H9 (cell line): ENCODE measurements at regions not wholly inside any gene's neighbourhood (a gene's known extent, or its start where the extent isn't known, plus 50 kb on each side); places are given as distances from the start of the nearest gene placed in this dataset.
"Not testable (repeated sequence)": the region's sequence is repeated elsewhere in the genome, so short reads cannot be mapped to it uniquely, and the experiment has no call there.

ENCODE experiments used
- DNase-seq: peaks from one replicate; pipeline ENCODE4 v3.0.0-alpha.2; 2017
- H2AFZ ChIP-seq: one replicate; pipeline ENCODE4 v1.6.1; 2013; ENCODE audit warnings: mild to moderate bottlenecking, low read length, control low read depth, moderate library complexity
- H2AK5ac ChIP-seq: 2 replicates; pipeline ENCODE4 v1.6.1; 2013; ENCODE audit warnings: low read length, control low read depth, mixed read lengths; ENCODE audit not compliant: insufficient read length
- H2BK120ac ChIP-seq: one replicate; pipeline ENCODE4 v1.6.1; 2013; ENCODE audit warnings: low read depth, mild to moderate bottlenecking, low read length, control low read depth, inconsistent platforms; ENCODE audit not compliant: poor library complexity, severe bottlenecking
- H2BK12ac ChIP-seq: 2 replicates; pipeline ENCODE4 v1.6.1; 2013; ENCODE audit warnings: low read length, control low read depth, mixed read lengths, low read depth; ENCODE audit not compliant: insufficient read length
- H2BK15ac ChIP-seq: 2 replicates; pipeline ENCODE4 v1.6.1; 2013; ENCODE audit warnings: low read depth, low read length, control low read depth
- H2BK20ac ChIP-seq: one replicate; pipeline ENCODE4 v1.6.1; 2013; ENCODE audit warnings: low read depth, mild to moderate bottlenecking, low read length, control low read depth, inconsistent platforms; ENCODE audit not compliant: poor library complexity, severe bottlenecking
- H2BK5ac ChIP-seq: 2 replicates; pipeline ENCODE4 v1.6.1; 2013; ENCODE audit warnings: low read length, control low read depth, mixed read lengths; ENCODE audit not compliant: insufficient read length
- H3K14ac ChIP-seq: 2 replicates; pipeline ENCODE4 v1.6.1; 2013; ENCODE audit warnings: low read length, control low read depth; ENCODE audit not compliant: insufficient read depth
- H3K18ac ChIP-seq: 2 replicates; pipeline ENCODE4 v1.6.1; 2013; ENCODE audit warnings: low read depth, mild to moderate bottlenecking, mixed read lengths, low read length, control low read depth; ENCODE audit not compliant: insufficient read length
- H3K23ac ChIP-seq: 2 replicates; pipeline ENCODE4 v1.6.1; 2013; ENCODE audit warnings: low read length, control low read depth, mixed read lengths, low read depth; ENCODE audit not compliant: insufficient read length
- H3K23me2 ChIP-seq: 2 replicates; pipeline ENCODE4 v1.6.1; 2013; ENCODE audit warnings: low read depth, mild to moderate bottlenecking, mixed read lengths, low read length, control low read depth; ENCODE audit not compliant: insufficient read length, poor library complexity, severe bottlenecking
- H3K27ac ChIP-seq: 2 replicates; pipeline ENCODE4 v1.5.1; 2013; ENCODE audit warnings: low read length, control low read depth, mixed read lengths, low read depth; ENCODE audit not compliant: insufficient read length
- H3K27me3 ChIP-seq: 2 replicates; pipeline ENCODE4 v1.6.1; 2013; ENCODE audit warnings: low read length, control low read depth, inconsistent platforms; ENCODE audit not compliant: insufficient read depth
- H3K4ac ChIP-seq: 2 replicates; pipeline ENCODE4 v1.6.1; 2013; ENCODE audit warnings: low read depth, mild to moderate bottlenecking, control low read depth, inconsistent platforms, low read length, moderate library complexity
- H3K4me1 ChIP-seq: 2 replicates; pipeline ENCODE4 v1.6.1; 2013; ENCODE audit warnings: low read length, control low read depth, inconsistent platforms; ENCODE audit not compliant: insufficient read depth
- H3K4me2 ChIP-seq: 2 replicates; pipeline ENCODE4 v1.6.1; 2013; ENCODE audit warnings: low read length, control low read depth, mixed read lengths; ENCODE audit not compliant: insufficient read length, insufficient read depth
- H3K56ac ChIP-seq: 2 replicates; pipeline ENCODE4 v1.6.1; 2013; ENCODE audit warnings: low read depth, mild to moderate bottlenecking, mixed read lengths, low read length, control low read depth; ENCODE audit not compliant: insufficient read length
- H3K79me1 ChIP-seq: 2 replicates; pipeline ENCODE4 v1.6.1; 2013; ENCODE audit warnings: low read depth, mild to moderate bottlenecking, moderate library complexity, low read length, control low read depth, inconsistent platforms; ENCODE audit not compliant: insufficient read depth, poor library complexity, severe bottlenecking
- H3K79me2 ChIP-seq: 2 replicates; pipeline ENCODE4 v1.6.1; 2013; ENCODE audit warnings: low read length, control low read depth, inconsistent platforms; ENCODE audit not compliant: insufficient read depth
- H3K9ac ChIP-seq: 2 replicates; pipeline ENCODE4 v1.6.1; 2013; ENCODE audit warnings: low read length, control low read depth, mixed read lengths; ENCODE audit not compliant: insufficient read length; ENCODE audit errors: extremely low read depth
- H3K9me3 ChIP-seq: one replicate; pipeline ENCODE4 v1.6.1; 2013; ENCODE audit warnings: low read depth, low read length, inconsistent platforms; ENCODE audit not compliant: control insufficient read depth
- H3T11ph ChIP-seq: one replicate; pipeline ENCODE4 v1.6.1; 2013; ENCODE audit warnings: mild to moderate bottlenecking, low read length, control low read depth, inconsistent platforms
- H4K20me1 ChIP-seq: one replicate; pipeline ENCODE4 v1.6.1; 2013; ENCODE audit not compliant: control insufficient read depth, insufficient read length, insufficient read depth
- H4K5ac ChIP-seq: 2 replicates; pipeline ENCODE4 v1.6.1; 2013; ENCODE audit warnings: low read depth, mild to moderate bottlenecking, mixed read lengths, low read length, control low read depth; ENCODE audit not compliant: insufficient read length
- H4K8ac ChIP-seq: replicated peaks from 2 replicates; pipeline ENCODE4 v1.6.1; 2013; ENCODE audit warnings: low read length, control low read depth, mixed read lengths, low read depth; ENCODE audit not compliant: insufficient read length
- H4K91ac ChIP-seq: 2 replicates; pipeline ENCODE4 v1.6.1; 2013; ENCODE audit warnings: low read depth, mild to moderate bottlenecking, moderate library complexity, mixed read lengths, low read length, control low read depth; ENCODE audit not compliant: insufficient read length
- H3K27ac Mint-ChIP-seq, 3 experiments: 2 replicates in 2 of 3; 3 replicates in 1 of 3; pipeline ENCODE4 v1.8.0; 2020 to 2021; ENCODE audit warnings: mixed read lengths in 3 of 3, mild to moderate bottlenecking in 1 of 3, moderate library complexity in 1 of 3
- H3K27me3 Mint-ChIP-seq: 2 replicates; pipeline ENCODE4 v1.8.0; 2021; ENCODE audit warnings: low read depth, mild to moderate bottlenecking, moderate library complexity, mixed read lengths
- H3K36me3 Mint-ChIP-seq, 3 experiments: 2 replicates in 2 of 3; 3 replicates in 1 of 3; pipeline ENCODE4 v1.8.0; 2020 to 2021; ENCODE audit warnings: low read depth in 3 of 3, mixed read lengths in 3 of 3; ENCODE audit not compliant: insufficient read depth in 1 of 3
- H3K4me1 Mint-ChIP-seq, 2 experiments: 2 replicates each; pipeline ENCODE4 v1.8.0; 2020; ENCODE audit warnings: mixed read lengths in 2 of 2
- H3K4me3 Mint-ChIP-seq, 2 experiments: 2 replicates in 1 of 2; 3 replicates in 1 of 2; pipeline ENCODE4 v1.8.0; 2020 to 2021; ENCODE audit warnings: mild to moderate bottlenecking in 2 of 2, mixed read lengths in 2 of 2, moderate library complexity in 1 of 2
- H3K9me3 Mint-ChIP-seq, 2 experiments: 2 replicates in 1 of 2; 3 replicates in 1 of 2; pipeline ENCODE4 v1.8.0; 2020; ENCODE audit warnings: mild to moderate bottlenecking in 2 of 2, mixed read lengths in 2 of 2, moderate library complexity in 1 of 2
- WGBS: extraction: QIAGEN DNeasy Blood & Tissue Kit; methylation state at CpG from one replicate; pipeline ENCODE4 v1.1.7; 2013; ENCODE audit warnings: missing lambda C conversion rate, low lambda C conversion rate, mixed read lengths; ENCODE audit not compliant: insufficient read length; ENCODE audit errors: extremely low coverage; 5-methylcytosine and 5-hydroxymethylcytosine counted together

DNA sequence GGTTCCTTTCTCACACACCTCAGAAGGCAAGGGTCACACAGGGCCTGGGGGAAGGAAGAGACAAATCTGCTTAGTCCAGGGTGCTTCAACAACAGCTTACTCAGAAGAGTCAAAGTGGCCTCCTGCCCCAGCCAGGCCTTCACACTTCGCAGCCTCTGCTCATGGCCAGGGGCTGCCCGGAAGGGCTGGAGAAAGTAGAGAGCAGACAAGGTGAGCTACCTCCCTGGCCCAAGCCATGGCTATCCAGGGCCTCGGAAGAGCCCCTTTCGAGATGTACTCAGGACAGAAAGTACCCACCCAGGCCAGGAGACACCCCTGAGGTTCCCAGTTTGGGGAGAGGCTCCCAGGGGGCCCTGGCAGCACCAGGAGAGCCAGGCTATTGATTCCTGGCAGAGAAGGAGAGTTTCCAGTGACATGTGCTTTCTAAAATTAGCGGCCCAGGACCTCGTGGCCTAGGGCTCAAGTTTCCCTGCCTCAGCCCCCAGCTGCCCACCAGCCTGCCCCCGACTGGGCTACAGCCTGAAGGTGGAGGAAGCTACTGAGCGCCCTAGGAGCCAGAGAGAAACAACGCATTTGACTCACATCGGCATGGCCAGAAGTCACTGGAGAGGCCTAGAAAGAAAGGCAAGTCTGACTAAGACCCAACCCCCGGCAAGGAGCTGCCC lies 533.2 kb downstream of the TP53TG3F start:
- H4K20me1 ChIP-seq, H2BK15ac ChIP-seq, H3K79me1 ChIP-seq, H3K18ac ChIP-seq, H3K14ac ChIP-seq, H3K27ac Mint-ChIP-seq, H3T11ph ChIP-seq, H2BK5ac ChIP-seq, H3K9ac ChIP-seq, H3K56ac ChIP-seq, H3K27me3 Mint-ChIP-seq, H3K27ac ChIP-seq, H4K5ac ChIP-seq, H3K23ac ChIP-seq, H3K4me1 Mint-ChIP-seq, H2AK5ac ChIP-seq, H4K8ac ChIP-seq, H3K4me1 ChIP-seq, DNase-seq, H3K4me2 ChIP-seq, H2BK120ac ChIP-seq, H4K91ac ChIP-seq, H3K4me3 Mint-ChIP-seq, H2AFZ ChIP-seq, H3K79me2 ChIP-seq, H3K27me3 ChIP-seq, H2BK12ac ChIP-seq, H3K36me3 Mint-ChIP-seq, H2BK20ac ChIP-seq, H3K9me3 ChIP-seq, H3K23me2 ChIP-seq, H3K4ac ChIP-seq: not testable (repeated sequence)
- no CpG with 5 or more reads among the region's 11 CpGs for WGBS
- peaks cover 32 to 37% of the 10 kb centered on the region in 2 experiments for H3K9me3 Mint-ChIP-seq

DNA sequence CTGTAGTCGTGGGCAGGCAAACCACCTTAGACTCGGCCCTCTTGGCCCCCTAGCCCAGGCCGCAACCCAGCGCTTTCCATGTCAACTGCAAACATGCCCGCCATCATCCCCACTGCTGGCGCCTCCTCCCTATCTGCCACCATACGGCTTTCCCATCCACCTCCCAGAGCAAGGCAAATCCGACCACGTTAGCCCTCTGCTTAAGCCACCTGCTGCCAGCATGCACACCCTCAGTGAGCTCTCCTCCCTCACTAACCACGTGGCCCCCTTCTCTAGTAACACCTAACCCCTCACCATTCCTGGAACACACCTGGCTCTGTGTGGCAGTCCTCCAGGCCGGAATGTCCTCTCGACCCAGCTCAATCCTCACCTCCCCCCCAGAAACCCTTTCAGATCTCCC lies 534.8 kb downstream of the TP53TG3F start:
- not testable (repeated sequence) for H4K5ac ChIP-seq, H3K4me3 Mint-ChIP-seq, H3K23ac ChIP-seq, H3K36me3 Mint-ChIP-seq, H2BK12ac ChIP-seq, H3K27me3 ChIP-seq, H3K27me3 Mint-ChIP-seq, H2AK5ac ChIP-seq, H3K4me1 Mint-ChIP-seq, H2AFZ ChIP-seq, H3K4ac ChIP-seq, H2BK5ac ChIP-seq, H2BK120ac ChIP-seq, H3K14ac ChIP-seq, H3K79me1 ChIP-seq, H3K56ac ChIP-seq, H3K23me2 ChIP-seq, H3K18ac ChIP-seq, H2BK15ac ChIP-seq, H3K4me2 ChIP-seq, H4K20me1 ChIP-seq, H3K9me3 ChIP-seq, H3K27ac ChIP-seq, DNase-seq, H3K79me2 ChIP-seq, H3K9ac ChIP-seq, H3T11ph ChIP-seq, H4K8ac ChIP-seq, H4K91ac ChIP-seq, H3K27ac Mint-ChIP-seq, H2BK20ac ChIP-seq, H3K4me1 ChIP-seq
- peaks cover 32 to 37% of the 10 kb centered on the region in 2 experiments for H3K9me3 Mint-ChIP-seq
- no CpG with 5 or more reads among the region's 12 CpGs for WGBS
